ENCODE measurements at regions not wholly inside any gene's neighbourhood (a gene's known extent, or its start where the extent isn't known, plus 50 kb on each side); places are given as distances from the start of the nearest gene placed in this dataset.
A peak's percentile ranks its signal among the peaks of the same experiment; 100 is the strongest.

GRCh38 chr6:163843218-163843617, 428.7 kb downstream of the QKI start:
- DNase-seq = no peak

- DNase-seq = no peak
Observed at GRCh38 chr6:163842467-163842866, 427.9 kb downstream of the QKI start.

- no peak for DNase-seq
Observed at GRCh38 chr6:163841733-163842132, 427.2 kb downstream of the QKI start.

- DNase-seq = no peak
Observed at GRCh38 chr6:163841326-163841725, 426.8 kb downstream of the QKI start.

GRCh38 chr6:163840880-163841279, 426.4 kb downstream of the QKI start:
- DNase-seq = no peak

- no peak for DNase-seq
Observed at GRCh38 chr6:163839296-163839695, 424.8 kb downstream of the QKI start.

- DNase-seq = peak; percentile 50
Observed at GRCh38 chr6:163837691-163838431, 423.3 kb downstream of the QKI start.

- DNase-seq = no peak
Observed at GRCh38 chr6:163836876-163837690, 422.6 kb downstream of the QKI start.

- no peak for DNase-seq
Observed at GRCh38 chr6:163835439-163836171, 421.1 kb downstream of the QKI start.

GRCh38 chr6:163834226-163834970, 419.9 kb downstream of the QKI start:
- no peak for DNase-seq

GRCh38 chr6:163831736-163832135, 417.2 kb downstream of the QKI start:
- DNase-seq = no peak

- DNase-seq = no peak
Observed at GRCh38 chr6:163830641-163831040, 416.1 kb downstream of the QKI start.

GRCh38 chr6:163828038-163828795, 413.7 kb downstream of the QKI start:
- no peak for DNase-seq

- DNase-seq = no peak
Observed at GRCh38 chr6:163827143-163827542, 412.6 kb downstream of the QKI start.

GRCh38 chr6:163826629-163827028, 412.1 kb downstream of the QKI start:
- no peak for DNase-seq

GRCh38 chr6:163825033-163825432, 410.5 kb downstream of the QKI start:
- DNase-seq = no peak

- DNase-seq = no peak
Observed at GRCh38 chr6:163823577-163823976, 409.1 kb downstream of the QKI start.

GRCh38 chr6:163820745-163821458, 406.4 kb downstream of the QKI start:
- DNase-seq = peak; percentile 34

- DNase-seq = no peak
Observed at GRCh38 chr6:163820171-163820570, 405.7 kb downstream of the QKI start.

- DNase-seq = no peak
Observed at GRCh38 chr6:163818719-163819118, 404.2 kb downstream of the QKI start.

- DNase-seq = no peak
Observed at GRCh38 chr6:163816441-163816840, 401.9 kb downstream of the QKI start.

Measured in right hindlimb (tissue), 1 donor.